Activated B cell treated with CpG ODN at 0.5 μM for 24 hours (primary cell): ENCODE measurements at regions not wholly inside any gene's neighbourhood (a gene's known extent, or its start where the extent isn't known, plus 50 kb on each side); places are given as distances from the start of the nearest gene placed in this dataset.

Source experiments
- ATAC-seq: fragments of 200-7000 bp; cut with Tn5 transposase; one replicate; pipeline ENCODE4 v1.10.0; 2021; ENCODE audit warnings: low read depth, mild to moderate bottlenecking, moderate library complexity
- CTCF ChIA-PET: fragments of 350-600 bp; sonication (Branson Sonifier 250); formaldehyde crosslinking; loops from one replicate; lab custom pipeline; 2021; ENCODE audit warnings: antibody characterized with exemption; lab: Charles Lee
- POLR2A ChIA-PET: fragments of 350-600 bp; sonication (Branson Sonifier 250); formaldehyde crosslinking; loops from one replicate; lab custom pipeline; 2021; ENCODE audit warnings: antibody characterized with exemption; lab: Charles Lee
- DNase-seq: peaks from one replicate; pipeline ENCODE4 v3.0.0; 2022
- H3K27ac Mint-ChIP-seq: one replicate; pipeline ENCODE4 v1.8.0; 2020; ENCODE audit warnings: mixed read lengths
- H3K27me3 Mint-ChIP-seq: one replicate; pipeline ENCODE4 v1.8.0; 2021; ENCODE audit warnings: mixed read lengths
- H3K36me3 Mint-ChIP-seq: one replicate; pipeline ENCODE4 v1.8.0; 2021; ENCODE audit warnings: low read depth, mixed read lengths
- H3K4me1 Mint-ChIP-seq: one replicate; pipeline ENCODE4 v1.8.0; 2021; ENCODE audit warnings: mixed read lengths
- H3K4me3 Mint-ChIP-seq: one replicate; pipeline ENCODE4 v1.8.0; 2020; ENCODE audit warnings: mild to moderate bottlenecking, mixed read lengths
- H3K9me3 Mint-ChIP-seq: one replicate; pipeline ENCODE4 v1.8.0; 2020; ENCODE audit warnings: mixed read lengths
- intact Hi-C: fragments of 100-400 bp; cut with micrococcal nuclease; formaldehyde crosslinking; loops from one replicate; pipeline ENCODE4 v1.15.1; 2024
- TF ChIP-seq, protein P1 (sequence below): fragments of 200-600 bp; IDR thresholded peaks from one replicate; pipeline ENCODE4 v1.8.0; 2022; ENCODE audit warnings: antibody characterized with exemption, mild to moderate bottlenecking

DNA sequence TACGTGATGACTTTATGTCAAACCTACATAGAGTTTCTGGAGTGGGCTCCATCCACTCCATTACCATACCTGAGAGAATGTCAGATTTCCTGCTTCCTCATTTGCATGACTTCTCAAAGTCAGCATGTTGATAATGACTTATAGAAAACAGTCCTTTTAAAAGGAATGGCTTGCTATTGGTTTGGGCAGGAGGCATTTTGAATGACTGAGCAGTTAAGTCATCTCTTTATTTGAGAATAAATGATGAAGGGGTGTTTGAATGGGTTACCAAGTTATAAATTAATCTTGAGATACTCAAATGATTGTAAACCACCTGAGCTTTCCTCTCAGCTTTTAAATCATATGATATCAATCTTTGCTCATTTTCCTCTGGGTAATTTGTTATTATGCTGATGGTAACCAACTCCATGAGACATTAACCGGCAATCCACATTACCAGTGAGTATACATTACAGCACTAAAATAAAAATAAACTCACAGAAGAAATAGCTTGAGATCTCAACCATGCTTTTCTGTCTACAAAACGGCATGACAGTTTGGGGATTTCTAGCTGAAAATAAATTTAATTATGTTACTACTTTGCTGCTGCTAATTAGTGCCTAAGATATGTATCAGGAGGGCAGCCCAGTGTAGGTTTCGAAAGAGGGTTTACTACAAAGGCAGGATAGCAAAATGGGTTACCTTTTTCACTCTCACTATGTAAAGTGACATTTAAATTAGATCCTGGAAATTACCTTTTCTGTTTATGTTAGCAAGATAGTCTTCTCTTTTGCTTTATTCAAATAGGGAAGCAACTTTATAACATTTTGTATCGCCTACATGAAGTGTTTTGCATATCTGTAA is 78.8 kb downstream of the RPS12 start:
- Mint-ChIP-seq H3K36me3 (no peaks in the 10 kb centered on the region), H3K27ac (no peak overlapping the region), H3K27me3 (peaks cover 3% of the 10 kb centered on the region), H3K4me3 (no peak overlapping the region), H3K4me1 (no peaks in the 10 kb centered on the region), H3K9me3 (no peaks in the 10 kb centered on the region)
- TF ChIP-seq, protein P1, sequence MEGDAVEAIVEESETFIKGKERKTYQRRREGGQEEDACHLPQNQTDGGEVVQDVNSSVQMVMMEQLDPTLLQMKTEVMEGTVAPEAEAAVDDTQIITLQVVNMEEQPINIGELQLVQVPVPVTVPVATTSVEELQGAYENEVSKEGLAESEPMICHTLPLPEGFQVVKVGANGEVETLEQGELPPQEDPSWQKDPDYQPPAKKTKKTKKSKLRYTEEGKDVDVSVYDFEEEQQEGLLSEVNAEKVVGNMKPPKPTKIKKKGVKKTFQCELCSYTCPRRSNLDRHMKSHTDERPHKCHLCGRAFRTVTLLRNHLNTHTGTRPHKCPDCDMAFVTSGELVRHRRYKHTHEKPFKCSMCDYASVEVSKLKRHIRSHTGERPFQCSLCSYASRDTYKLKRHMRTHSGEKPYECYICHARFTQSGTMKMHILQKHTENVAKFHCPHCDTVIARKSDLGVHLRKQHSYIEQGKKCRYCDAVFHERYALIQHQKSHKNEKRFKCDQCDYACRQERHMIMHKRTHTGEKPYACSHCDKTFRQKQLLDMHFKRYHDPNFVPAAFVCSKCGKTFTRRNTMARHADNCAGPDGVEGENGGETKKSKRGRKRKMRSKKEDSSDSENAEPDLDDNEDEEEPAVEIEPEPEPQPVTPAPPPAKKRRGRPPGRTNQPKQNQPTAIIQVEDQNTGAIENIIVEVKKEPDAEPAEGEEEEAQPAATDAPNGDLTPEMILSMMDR = no peak
- no peak for ATAC-seq
- CTCF ChIA-PET = no interaction called here
- POLR2A ChIA-PET = interaction anchor here (0.7 kb wide), 1 partner anchor 94 kb away, joined by 3 read pairs; no protein-coding TSS in a partner anchor
- no peak for DNase-seq
- intact Hi-C loops = no loop called here

DNA sequence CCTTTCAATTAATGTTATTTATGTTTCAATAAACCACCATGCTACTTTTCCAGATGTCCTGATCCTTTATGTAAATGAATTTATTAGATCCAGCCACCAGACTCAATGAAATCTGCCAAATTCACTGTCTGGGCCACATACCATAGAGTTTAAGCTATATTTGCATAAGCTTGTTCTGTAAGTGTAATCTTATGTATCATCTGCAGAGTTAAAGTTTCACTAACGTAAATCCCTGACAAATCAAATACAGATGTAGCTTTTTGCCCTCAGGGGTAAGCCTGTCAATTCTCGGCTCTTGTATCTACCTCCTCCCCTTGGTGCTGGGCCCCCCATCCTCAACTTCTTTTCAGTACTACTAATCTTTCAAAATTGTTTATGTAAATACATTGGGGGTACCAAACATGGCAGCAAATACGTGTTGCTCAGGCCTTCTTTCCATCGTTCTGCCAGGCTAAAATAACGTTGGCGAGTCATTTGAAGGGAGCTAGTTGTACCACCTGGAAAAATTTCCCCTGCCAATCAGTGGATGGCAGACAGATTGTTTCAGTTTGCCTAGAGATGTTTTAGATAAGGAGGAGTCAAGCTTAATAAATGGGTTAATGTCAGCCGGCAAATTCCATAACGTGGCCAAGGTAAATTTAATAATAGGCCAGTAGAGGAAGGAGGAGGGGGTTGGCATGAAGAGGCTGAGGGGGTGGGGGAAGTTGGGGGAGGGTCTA is 79.6 kb downstream of the RPS12 start:
- intact Hi-C loops = no loop called here
- Mint-ChIP-seq H3K4me3 (no peak overlapping the region), H3K27me3 (peaks cover 4% of the 10 kb centered on the region), H3K36me3 (no peaks in the 10 kb centered on the region), H3K9me3 (no peaks in the 10 kb centered on the region), H3K27ac (no peak overlapping the region), H3K4me1 (no peaks in the 10 kb centered on the region)
- DNase-seq (no peak), ATAC-seq (no peak)
- CTCF ChIA-PET = no interaction called here
- POLR2A ChIA-PET = no interaction called here
- TF ChIP-seq, protein P1 = no peak

DNA sequence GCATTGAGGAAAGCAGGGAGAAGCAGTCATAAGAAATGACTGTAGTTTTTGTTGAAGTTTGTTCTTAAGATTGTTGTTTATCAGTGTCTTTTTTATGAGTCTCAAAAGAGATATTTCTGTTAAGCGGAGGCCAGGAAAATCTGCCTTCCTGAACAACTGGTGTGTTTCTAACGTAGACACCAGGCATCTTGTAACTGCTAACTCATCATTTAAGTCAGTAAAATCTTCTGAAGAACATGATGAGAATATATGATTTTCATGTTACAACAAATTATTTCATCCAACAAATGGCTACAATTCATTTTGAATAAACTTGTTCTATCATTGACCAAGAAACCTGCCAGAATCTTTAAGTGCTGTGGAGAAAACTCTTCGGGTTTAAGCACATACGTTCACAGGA is 84.0 kb downstream of the RPS12 start:
- Mint-ChIP-seq H3K36me3 (no peaks in the 10 kb centered on the region), H3K27me3 (peaks cover 3% of the 10 kb centered on the region), H3K9me3 (no peaks in the 10 kb centered on the region), H3K4me1 (no peaks in the 10 kb centered on the region), H3K27ac (no peak overlapping the region), H3K4me3 (no peak overlapping the region)
- TF ChIP-seq, protein P1 = no peak
- ChIA-PET POLR2A (no interaction called here), CTCF (no interaction called here)
- intact Hi-C loops = no loop called here
- ATAC-seq (no peak), DNase-seq (no peak)

- no peak for DNase-seq
- no peak overlapping the region for H3K4me3 Mint-ChIP-seq
Observed at GRCh38 chr6:132900849-132901248, 86.5 kb downstream of the RPS12 start.

GRCh38 chr6:132902901-132903300 is 88.5 kb downstream of the RPS12 start:
- H3K27me3 Mint-ChIP-seq = peaks cover 3% of the 10 kb centered on the region
- H3K4me3 Mint-ChIP-seq = no peak overlapping the region
- no peak overlapping the region for H3K27ac Mint-ChIP-seq
- intact Hi-C loops = no loop called here
- H3K36me3 Mint-ChIP-seq = no peaks in the 10 kb centered on the region
- TF ChIP-seq, protein P1 = no peak
- DNase-seq = no peak
- H3K9me3 Mint-ChIP-seq = no peaks in the 10 kb centered on the region
- CTCF ChIA-PET = no interaction called here
- no peak for ATAC-seq
- POLR2A ChIA-PET = no interaction called here
- H3K4me1 Mint-ChIP-seq = no peaks in the 10 kb centered on the region

More at GRCh38 chr6:132900849-132901248, 86.5 kb downstream of the RPS12 start:
- no peak for ATAC-seq
- peaks cover 3% of the 10 kb centered on the region for H3K27me3 Mint-ChIP-seq
- TF ChIP-seq, protein P1 = no peak
- no peak overlapping the region for H3K27ac Mint-ChIP-seq
- H3K36me3 Mint-ChIP-seq = no peaks in the 10 kb centered on the region
- no peaks in the 10 kb centered on the region for H3K4me1 Mint-ChIP-seq
- no peaks in the 10 kb centered on the region for H3K9me3 Mint-ChIP-seq
- intact Hi-C loops = no loop called here
- POLR2A ChIA-PET = no interaction called here
- CTCF ChIA-PET = no interaction called here
